Uterus (tissue), 2 donors: ENCODE measurements at regions not wholly inside any gene's neighbourhood (a gene's known extent, or its start where the extent isn't known, plus 50 kb on each side); places are given as distances from the start of the nearest gene placed in this dataset.

Experiments used
- POLR2A ChIP-seq, 2 donors: fragments of 450-650 bp; IDR thresholded peaks; one replicate each; pipeline ENCODE4 v1.6.1; 2016; ENCODE audit warnings: antibody characterized with exemption in 2 of 2, mild to moderate bottlenecking in 1 of 2, moderate library complexity in 1 of 2
- TF ChIP-seq, protein P1 (sequence below), 4 experiments: fragments of 200-600 bp in 2 of 4; fragments of 450-650 bp in 2 of 4; sonication (generic) in 2 of 4; IDR thresholded peaks; one replicate each; pipeline ENCODE4 v1.5.1; 2016 to 2019; ENCODE audit warnings: antibody characterized with exemption in 4 of 4, mild to moderate bottlenecking in 2 of 4, moderate library complexity in 1 of 4

DNA sequence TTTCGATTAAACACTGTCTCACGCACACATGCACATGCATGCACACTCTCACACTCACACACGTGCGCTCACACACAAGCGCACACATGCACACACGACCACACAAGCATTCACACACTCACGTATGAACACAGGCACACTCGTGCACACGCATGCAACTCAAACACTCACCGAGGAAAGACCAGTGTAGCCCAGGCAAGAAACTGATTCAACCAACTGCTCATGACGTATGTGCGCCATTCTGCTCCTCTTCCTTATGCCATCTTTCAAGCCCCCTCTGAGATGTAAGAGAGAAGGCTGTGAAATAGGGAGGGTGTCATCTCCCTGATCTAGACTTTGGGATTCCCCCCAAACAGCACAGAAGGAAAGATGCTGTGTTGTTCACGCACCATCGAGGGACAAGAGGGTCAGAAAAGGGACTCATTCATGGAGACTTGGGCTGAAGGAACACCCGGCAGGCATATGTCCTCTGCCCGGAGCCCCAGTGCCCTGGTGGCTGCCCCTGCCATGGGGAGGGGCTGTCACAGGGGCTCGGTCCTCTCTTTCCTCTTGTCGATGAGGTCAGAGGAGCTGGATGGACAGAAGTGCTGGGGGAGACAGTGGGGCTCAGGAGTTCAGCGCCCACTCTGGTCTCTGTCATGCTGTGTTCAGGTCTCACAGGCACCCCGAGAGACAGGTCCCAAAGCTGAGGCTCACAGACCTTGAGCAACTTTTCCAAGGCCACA is 130.1 kb upstream of the SHH start:
- TF ChIP-seq, protein P1, sequence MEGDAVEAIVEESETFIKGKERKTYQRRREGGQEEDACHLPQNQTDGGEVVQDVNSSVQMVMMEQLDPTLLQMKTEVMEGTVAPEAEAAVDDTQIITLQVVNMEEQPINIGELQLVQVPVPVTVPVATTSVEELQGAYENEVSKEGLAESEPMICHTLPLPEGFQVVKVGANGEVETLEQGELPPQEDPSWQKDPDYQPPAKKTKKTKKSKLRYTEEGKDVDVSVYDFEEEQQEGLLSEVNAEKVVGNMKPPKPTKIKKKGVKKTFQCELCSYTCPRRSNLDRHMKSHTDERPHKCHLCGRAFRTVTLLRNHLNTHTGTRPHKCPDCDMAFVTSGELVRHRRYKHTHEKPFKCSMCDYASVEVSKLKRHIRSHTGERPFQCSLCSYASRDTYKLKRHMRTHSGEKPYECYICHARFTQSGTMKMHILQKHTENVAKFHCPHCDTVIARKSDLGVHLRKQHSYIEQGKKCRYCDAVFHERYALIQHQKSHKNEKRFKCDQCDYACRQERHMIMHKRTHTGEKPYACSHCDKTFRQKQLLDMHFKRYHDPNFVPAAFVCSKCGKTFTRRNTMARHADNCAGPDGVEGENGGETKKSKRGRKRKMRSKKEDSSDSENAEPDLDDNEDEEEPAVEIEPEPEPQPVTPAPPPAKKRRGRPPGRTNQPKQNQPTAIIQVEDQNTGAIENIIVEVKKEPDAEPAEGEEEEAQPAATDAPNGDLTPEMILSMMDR (IDR thresholded peaks at IDR 0.05), result no peak
- TF ChIP-seq POLR2A (IDR thresholded peaks at IDR 0.05), result no peak
